PC-9 (cell line): ENCODE measurements at regions not wholly inside any gene's neighbourhood (a gene's known extent, or its start where the extent isn't known, plus 50 kb on each side); places are given as distances from the start of the nearest gene placed in this dataset.

Experiments
- CTCF ChIP-seq: fragments of 200-600 bp; sonication (generic); conservative IDR thresholded peaks from 2 replicates; pipeline ENCODE4 v1.6.1; 2017; ENCODE audit warnings: mixed run types, antibody characterized with exemption, mild to moderate bottlenecking, moderate library complexity
- EZH2 ChIP-seq: fragments of 200-600 bp; sonication (generic); IDR thresholded peaks from 2 replicates; pipeline ENCODE4 v1.8.0; 2017; ENCODE audit warnings: antibody characterized with exemption, low read depth

DNA sequence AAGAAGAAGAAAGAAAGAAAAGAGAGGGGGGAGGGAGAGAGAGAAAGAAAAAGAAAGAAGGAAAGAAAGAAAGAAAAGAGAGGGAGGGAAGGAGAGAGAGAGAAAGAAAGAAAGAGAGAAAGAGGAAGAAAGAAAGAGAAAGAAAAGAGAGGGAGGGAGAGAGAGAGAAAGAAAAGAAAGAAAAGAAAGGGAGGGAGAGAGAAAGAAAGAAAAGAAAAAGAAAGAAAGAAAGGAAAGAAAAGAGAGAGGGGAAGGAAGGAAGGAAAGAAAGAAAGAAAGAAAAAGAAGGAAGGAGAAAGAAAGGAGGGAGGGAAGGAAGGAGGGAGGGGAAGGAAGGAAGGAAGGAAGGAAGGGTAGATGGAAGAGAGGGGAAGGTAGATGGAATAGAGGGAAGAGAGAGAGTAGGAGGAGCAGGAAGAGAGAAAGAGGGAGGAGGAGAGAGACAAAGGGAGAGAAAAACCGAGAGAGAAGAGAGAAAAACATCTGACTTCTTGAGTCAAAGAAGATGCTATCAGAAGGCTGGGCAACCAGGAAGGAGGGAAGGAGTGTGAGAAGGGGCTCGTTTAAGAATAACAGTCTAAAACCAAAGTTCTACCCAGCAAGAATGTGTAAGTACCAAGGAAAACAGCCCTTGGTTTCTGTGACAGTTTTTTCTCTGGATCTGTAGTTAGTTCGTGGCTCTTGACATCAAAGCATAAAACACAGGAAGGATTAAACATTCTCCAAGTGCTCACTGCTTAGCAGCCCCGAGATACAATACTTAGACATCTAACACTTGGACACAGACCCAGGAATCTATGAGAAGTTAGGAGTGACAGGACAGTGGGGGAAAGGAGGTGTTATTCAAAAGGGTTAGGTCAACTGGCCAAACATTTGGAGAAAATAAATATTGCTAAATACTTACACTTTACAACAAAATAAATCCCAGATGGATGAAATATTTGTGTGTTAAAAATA, 131.9 kb upstream of the STMND1 start:
- TF ChIP-seq CTCF (no peak), EZH2 (no peak)
